HUDEP-2 (cell line): ENCODE measurements at regions not wholly inside any gene's neighbourhood (a gene's known extent, or its start where the extent isn't known, plus 50 kb on each side); places are given as distances from the start of the nearest gene placed in this dataset.
A peak's percentile ranks its signal among the peaks of the same experiment; 100 is the strongest.
"Not testable (repeated sequence)": the region's sequence is repeated elsewhere in the genome, so short reads cannot be mapped to it uniquely, and the experiment has no call there.

ENCODE experiments used
- DNase-seq, 76 experiments: peaks; one replicate each; lab custom pipeline; 2025; ENCODE audit not compliant: unreplicated experiment in 76 of 76; lab: John Stamatoyannopoulos, UW

DNA sequence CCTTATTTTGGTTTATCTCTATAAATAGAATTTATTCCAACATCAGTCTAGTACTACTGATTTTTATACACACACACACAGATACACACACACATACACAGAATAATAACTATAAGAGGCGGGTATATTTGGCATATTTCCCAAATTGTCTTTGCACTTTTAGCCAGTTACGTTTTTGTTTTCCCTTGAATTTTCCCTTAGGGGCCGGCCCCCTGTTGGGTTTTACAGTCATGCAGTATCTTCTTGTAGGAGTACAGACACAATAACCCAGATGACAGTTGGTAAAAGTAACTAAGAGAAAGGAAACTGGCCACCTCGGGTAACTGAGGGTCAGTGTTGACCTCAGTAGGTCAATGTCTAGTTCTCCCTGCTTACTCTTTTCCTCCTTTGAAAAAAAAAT is 50.9 kb downstream of the DISP1 start:
- DNase-seq: no peak

DNA sequence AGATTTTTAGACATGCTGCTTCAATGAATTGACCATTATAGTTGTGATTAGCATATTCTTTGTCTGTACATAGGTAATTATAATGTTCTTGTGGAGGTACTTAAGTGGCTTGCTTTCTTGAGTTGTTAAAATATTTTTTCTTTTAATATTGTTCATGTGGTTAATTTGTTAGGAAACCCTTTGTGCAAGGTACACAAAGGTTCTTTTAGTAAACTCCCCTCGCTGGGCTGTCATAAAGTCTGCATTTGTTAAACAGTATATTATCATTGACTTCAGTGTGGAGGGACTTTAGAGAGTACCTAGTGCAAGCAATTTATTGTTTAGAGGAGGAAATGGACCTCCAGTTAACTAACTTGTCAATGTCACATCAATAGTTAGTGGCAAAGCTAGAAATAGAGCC is 52.5 kb downstream of the DISP1 start:
- peak in 1 of 76 experiments; percentile 7 for DNase-seq

DNA sequence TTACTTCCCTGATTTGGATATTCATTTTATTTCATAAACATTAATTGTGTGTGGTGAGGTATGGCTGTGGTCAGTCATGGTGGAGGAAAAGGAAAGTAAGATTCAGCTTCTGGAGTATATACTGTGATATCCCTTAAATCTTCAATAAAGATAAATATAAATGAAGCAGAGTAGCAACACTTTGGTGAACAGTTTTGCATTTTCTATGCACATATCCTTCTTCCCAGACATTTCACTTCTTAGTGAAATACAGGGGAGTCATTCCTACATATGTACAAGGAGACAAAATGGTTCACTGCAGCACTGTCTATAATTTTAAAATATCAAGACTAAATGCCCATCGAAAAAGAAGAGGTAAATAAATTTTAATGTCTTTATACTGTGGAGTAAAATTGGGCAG is 61.3 kb downstream of the DISP1 start:
- DNase-seq: no peak

DNA sequence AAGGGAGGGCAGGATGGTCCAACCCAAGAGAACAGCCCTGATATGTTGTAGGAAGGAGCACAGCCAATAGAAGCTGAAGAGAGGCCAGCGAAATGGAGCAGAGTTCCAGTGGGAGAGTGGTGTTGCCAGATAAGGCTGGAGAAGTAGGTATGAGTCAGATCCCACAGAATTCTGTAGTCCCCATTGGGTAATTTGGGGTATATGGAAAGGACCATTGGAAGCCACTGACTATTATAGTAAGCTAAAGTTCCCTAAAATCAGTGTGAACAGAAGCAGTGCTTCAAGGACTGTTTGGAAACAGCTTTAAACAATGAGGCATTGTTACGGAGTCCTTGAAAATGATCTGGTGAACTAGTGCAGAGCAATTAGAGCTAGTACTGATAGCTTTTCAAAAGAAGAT is 63.0 kb downstream of the DISP1 start:
- DNase-seq: no peak

DNA sequence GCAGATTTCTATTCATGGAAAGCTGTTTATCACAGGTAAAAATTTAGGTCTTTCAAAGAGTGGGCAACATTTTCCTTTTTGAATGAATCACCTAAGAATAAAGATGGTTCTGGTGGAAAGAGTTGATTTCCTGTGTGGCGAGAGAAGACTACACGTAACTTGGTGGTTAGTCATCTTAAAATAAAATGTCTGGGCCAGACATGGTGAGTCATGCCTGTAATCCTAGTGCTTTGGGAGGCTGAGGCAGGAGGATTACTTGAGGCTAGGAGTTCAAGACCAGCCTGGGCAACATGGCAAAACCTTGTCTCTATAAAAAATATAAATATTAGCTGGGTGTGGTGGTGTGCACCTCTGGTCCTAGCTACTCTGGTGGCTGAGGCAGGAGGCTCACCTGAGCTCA is 65.7 kb downstream of the DISP1 start:
- no peak for DNase-seq

DNA sequence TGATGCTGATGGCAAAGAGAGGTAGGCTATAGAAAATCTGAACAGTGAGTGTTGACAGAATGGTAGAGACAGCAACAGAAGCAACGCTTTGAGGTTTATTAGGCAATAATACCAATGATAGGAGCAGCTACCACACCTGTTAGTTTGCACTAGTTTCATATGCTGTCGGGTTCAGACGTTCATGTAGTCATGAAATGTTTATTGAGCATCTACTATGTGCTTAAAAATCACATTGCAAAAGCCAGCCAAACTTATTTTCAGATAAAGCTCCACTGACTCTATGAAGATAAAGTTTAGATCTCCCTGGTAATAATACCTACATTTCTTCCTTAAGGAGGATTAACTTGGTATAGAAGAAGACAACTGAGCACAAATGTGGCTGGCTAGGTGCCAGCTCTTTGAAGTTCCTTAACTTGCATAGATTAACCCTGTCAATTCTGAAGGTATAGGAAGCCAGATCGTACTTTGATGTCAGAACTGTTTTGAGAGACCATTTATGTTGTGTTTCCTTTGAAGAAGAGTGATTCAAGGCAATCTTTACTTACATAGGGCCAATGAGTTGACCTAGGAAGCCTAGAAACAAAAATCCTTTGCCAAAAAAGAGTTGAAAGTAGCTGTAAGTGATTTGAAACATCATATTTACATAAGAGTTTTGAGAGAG is 71.5 kb downstream of the DISP1 start:
- peak in 1 of 76 experiments; percentile 2 for DNase-seq

DNA sequence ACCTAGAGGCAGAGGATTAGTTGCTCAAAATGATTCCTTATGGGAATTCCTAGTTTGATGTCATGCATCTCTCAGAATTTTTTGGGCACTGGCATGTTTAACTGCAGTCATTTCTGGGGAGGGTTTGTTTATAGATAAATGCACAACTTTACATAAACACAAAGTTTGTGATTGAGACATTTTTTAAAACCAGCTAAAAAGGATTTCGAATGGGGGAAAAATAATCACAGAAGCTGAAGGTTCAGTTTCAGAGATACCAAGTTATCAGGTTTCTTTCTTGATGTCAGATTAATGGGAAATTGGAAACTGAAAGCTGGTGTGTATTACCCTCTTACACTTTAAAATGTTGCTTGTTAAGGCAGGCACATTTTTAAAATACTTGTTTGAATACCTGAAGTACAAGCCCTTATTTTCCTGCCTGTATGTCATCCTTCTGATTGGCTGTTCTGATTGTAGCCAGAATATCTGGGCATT is 72.1 kb downstream of the DISP1 start:
- no peak for DNase-seq

DNA sequence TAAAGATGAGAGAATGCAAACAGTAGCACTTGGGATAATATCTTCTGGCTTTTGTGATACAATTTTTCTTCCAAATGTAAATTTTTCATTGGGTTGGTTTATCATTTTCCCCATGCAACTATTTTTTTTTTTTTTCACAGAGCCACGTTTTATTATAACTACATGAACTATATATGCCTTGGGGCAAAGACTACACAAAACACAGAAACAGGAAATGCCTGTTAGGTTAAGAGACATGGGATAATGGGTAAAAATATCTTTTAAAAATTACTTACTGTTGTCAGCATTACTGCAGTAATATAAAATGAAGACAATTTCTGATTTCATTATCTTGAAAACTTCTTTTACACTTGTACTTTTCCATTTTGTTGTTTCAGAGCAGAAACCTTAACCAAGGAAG is 74.6 kb downstream of the DISP1 start:
- no peak for DNase-seq

DNA sequence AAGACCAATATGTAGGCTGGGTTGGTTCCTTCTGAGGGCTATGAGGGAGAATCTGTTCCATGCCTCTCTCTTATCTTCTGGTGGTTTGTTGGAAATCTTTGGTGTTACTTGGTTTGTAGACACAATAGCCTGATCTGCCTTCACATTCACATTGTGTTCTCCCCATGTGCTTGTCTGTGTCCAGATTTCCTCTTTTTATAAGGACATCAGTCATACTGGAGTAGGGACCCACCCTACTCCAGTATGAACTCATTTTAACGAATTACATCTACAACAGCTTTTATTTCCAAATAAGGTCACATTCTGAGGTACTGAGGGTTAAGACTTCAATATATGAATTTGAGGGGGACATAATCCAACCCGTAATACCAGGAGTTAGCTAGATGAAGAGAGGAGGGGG is 75.9 kb downstream of the DISP1 start:
- no peak for DNase-seq

DNA sequence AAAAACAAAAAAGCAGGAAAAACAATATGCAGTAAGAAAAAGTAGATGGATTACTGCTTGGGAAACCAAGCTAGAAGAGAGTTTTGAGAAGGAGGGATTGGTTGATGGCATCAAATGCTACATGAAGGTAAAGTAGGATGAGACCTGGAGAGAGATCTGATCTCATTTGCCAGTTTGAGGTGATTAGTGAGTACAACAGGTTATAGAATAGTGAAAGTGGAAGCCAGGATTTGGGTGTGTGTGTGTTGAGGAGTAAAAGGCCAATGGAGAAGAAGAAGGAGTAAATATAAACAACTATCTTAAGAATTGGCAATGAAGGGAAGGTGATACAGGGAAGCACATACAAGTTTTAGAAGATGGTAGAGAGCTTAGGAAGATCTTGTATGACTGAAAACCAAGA is 76.7 kb downstream of the DISP1 start:
- no peak for DNase-seq

DNA sequence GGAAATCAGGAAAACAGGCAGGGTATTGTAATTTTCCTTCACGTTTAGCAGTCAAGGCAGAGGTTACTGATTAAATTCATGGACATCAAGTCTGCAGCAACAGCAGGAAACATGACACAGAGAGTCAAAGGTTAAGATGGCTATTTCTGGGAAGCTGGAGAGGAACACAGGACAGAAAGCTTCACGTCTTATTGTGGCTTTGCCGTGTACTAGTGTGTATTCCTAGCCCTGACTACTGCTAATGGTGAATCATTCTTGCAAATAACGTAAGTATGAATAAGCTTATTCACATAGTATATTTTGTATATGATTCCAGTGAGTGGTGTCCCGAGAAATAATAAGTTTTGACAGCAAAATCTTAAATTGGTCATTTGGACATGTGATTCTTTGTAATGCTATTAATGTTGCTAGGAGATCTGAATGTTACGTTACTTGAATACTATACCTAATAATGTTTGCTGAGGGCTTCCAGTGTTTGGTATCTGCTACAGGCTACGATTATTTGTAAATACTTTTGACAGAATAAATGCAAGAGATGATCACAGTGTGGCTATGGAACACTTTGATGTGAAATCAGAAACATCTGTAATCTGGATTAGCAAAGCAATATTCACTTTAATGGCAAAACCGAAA is 77.4 kb downstream of the DISP1 start:
- no peak for DNase-seq

DNA sequence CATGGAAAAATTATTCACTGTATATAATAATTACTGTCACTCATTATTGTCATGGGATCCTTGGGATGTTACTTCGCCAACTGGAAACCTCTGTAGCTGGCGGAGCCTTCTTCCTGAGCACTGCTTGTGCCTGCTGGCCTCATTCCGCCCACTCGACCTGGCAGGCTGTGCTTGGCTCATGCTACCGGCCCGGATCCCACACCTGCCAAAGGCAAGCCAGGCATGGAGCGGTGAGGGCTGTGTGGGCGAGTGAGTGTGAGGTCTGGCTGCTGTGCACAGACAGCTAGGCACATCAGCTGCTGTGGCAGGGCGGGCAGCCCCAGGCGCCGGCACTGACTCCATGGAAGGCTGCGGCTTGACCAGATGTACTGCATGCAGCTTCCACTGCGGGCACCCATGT is 78.4 kb downstream of the DISP1 start:
- DNase-seq: no peak

DNA sequence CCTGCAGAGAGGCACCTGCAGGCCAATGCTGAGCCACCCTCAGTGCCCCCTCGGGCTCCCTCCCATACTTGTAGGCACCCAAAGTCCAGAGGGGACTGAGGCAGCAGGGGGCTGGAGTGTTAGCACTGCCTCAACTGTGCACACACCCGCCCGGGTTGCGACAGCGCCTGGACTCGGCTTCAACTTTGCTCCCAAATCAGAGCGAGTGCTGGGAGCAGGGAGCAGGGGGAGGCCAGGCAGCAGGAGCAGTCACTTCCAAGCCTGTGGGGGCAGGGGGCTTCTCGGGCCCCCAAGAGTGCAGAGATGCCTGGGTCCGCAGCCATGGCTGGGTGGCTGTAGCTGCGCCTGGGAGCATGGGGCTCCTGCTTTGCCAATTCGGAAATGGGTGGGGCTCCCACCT is 79.5 kb downstream of the DISP1 start:
- no peak for DNase-seq

DNA sequence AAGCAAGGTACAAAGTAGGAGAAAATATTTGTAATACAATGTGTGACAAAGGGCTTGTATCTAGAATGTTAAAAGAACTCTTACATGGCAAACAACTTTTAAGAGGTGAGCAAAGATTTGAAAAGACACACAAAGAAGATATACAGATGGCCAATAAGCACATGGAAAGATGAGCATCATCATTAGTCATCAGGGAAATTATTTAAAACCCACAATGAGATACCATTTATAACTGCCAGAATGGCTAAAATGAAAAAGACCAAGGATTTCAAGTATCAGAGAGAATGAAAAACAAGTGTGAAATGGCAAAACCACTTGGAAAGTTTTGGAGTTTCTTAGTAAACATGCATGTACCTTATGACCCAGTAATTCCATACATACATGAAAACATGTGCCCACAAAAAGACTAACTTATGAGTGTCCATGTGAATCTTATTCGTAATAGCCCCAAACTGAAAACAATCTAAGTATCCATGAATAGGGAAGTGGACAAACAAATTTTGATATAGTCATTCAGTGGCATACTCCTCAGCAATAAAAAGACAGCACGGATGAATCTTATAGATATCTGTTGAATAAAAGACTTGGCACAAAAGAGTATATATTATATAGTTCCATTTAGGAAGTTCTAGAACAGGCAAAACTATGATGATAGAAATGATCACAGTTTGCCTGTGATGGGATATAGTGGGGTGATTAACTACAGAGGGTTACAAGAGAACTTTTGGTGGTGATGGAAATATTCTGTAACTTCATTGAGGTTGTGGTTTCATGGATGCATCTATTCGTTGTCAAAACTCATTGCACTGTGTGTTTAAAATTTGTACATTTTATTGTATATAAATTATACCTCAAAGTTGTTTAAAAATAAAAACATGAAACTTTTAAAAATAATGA is 82.0 kb downstream of the DISP1 start:
- DNase-seq: no peak

DNA sequence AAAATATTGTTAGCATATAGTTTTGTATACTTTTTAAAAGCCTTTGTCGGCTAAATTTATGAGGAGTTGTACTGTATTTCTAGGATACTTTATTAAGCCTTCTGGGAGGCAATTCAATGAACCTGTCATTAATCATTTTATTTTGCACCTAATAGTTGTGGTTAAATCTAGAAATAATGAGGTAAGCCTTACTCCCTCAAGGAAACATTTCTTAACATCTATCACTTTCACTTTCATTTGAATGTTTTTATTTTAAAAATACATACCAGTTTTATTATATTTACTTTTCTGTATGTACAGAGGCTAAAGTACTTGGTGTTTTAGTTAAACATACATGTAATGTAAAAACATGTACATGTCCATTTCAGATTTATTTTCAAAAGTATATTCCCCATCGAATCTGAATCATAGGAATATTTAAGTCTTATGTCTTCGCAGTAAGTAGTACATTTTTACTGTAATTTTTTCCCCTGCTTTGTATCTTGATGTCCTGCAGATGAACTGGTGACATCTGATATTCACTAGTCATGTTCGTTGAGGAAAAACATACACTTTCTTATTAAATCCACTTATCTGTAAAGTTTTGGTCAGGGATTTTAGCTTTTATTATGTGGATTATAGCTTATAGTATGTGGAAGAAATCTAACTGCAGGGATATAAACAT is 82.8 kb downstream of the DISP1 start:
- DNase-seq: no peak

DNA sequence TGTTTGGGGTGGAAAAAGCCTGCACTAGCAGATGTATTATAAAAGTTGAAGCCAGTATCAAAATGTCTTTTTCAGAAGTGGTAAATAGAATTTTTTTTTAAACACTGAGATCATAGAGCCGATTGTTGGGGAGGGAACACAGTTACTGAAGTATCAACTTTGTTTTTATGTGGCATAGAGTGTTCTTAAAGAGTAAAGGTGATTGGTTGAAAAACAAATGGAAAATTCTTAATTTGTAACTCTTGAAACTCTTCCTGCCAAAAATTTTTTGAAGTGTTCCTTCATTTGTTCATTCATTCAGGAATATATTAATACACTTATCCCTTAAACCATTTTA is 83.3 kb downstream of the DISP1 start:
- DNase-seq: no peak

DNA sequence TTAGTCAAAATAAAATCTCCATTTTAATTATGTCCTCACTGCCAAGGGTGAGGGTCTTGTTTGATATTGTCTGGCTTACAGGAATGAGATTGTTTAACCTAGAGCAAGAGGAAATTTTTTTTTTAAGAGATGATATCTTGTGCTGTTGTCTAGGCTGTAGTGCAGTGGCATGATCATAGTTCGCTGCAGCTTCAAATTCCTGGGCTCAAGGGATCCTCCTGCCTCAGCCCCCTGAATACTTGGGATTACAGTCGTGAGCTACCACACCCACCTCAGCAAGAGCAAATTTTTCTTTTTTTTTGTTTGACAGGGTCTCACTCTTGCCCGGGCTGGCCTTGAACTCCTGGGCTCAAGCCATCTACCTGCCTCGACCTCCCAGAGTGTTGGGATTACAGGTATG is 84.6 kb downstream of the DISP1 start:
- no peak for DNase-seq

DNA sequence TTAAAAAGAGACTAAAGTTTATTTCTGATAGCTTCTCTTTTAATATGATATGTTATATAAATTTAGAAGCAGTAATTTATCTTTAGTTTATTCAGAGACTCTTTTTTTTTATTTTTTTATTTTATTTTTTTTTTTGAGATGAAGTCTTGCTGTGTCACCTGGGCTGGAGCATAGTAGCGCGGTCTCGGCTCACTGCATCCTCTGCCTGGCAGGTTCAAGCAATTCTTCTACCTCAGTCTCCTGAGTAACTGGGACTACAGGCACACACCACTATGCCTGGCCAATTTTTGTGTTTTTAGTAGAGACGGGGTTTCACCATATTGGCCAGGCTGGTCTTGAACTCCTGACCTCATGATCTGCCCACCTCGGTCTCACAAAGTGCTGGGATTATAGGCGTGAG is 89.6 kb downstream of the DISP1 start:
- no peak for DNase-seq

DNA sequence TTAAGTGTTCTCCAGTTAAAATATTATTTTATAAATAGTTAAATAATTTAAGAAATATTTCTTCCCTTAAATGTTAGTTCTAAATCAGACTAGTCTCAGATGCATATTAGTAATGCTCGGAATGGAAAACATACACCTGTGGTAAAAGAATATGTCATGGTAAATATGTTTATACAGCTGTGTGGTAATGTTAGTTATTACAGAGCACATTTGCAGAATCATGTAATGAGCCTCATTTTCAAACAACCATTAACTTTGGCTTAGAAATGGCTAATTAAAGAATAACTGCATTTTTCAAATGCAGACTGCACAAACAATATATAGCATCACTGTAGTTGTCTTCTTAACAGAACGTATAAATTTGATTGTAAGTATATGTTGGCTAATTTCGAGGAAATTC is 90.3 kb downstream of the DISP1 start:
- no peak for DNase-seq

DNA sequence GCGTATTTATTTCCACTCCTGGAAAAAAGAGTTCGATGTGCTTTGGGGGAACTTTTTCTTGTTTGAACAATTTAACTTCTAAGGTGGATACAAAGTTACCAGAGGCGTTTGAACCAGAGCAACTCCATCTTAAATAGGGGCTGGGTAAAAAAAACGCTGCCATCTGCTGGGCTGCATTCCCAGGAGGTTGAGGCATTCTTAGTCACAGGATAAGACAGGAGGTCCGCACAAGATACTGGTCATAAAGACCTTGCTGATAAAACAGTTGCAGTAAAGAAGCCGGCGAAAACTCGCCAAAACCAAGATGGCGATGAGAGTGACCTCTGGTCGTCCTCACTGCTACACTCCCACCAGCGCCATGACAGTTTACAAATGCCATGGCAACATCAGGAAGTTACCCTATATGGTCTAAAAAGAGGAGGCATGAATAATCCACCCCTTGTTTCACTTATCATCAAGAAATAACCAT is 91.5 kb downstream of the DISP1 start:
- not testable (repeated sequence) for DNase-seq

DNA sequence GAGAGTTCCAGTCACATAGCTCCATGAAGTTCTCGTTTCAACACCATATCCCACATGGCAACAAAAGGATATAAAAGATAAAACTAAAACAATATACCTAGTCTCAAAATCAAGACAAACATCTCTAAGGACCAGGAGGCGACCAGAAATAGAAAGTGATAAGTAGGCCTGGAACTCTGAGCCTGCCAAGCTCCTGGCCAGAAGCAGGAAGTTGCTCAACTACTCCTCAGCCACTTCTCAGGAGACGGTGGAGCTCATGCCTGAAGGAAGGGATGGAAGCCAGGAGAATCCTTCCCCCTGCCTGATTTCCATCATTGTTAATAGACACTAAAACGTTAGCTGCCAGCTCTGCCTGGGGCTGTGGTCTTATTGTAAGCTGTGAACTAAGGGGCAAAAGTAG is 94.7 kb downstream of the DISP1 start:
- DNase-seq: no peak
